ENCODE measurements at regions not wholly inside any gene's neighbourhood (a gene's known extent, or its start where the extent isn't known, plus 50 kb on each side); places are given as distances from the start of the nearest gene placed in this dataset.

GRCh38 chr4:153137677-153138630, 66.3 kb upstream of the TRIM2 start:
- H3K36me3 Mint-ChIP-seq (ENCODE audit: insufficient read depth in 1 of 3, low read depth in 3 of 3): no peaks in the 10 kb centered on the region
- Histone ChIP-seq H2BK5ac (ENCODE audit: insufficient read length, low read length) (no peak overlapping the region), H3K23me2 (ENCODE audit: insufficient read length, low read depth, low read length, poor library complexity, severe bottlenecking) (no peaks in the 10 kb centered on the region), H3K9me3 (ENCODE audit: control insufficient read depth, low read depth, low read length) (no peaks in the 10 kb centered on the region), H4K91ac (ENCODE audit: insufficient read length, low read depth, low read length) (no peak overlapping the region), H3K4me2 (ENCODE audit: insufficient read depth, insufficient read length, low read length) (no peak overlapping the region), H3K27ac (ENCODE audit: insufficient read length, low read depth, low read length) (no peak overlapping the region), H3K4ac (ENCODE audit: low read depth, low read length) (no peak overlapping the region), H2AK5ac (ENCODE audit: insufficient read length, low read length) (no peak overlapping the region), H3K4me1 (ENCODE audit: insufficient read depth, low read length) (peaks cover 2% of the 10 kb centered on the region; the same call in 1 of the 2 replicates), H3K79me2 (ENCODE audit: insufficient read depth, low read length) (no peaks in the 10 kb centered on the region), H3K27me3 (ENCODE audit: insufficient read depth, low read length) (no peaks in the 10 kb centered on the region), H3K79me1 (ENCODE audit: insufficient read depth, low read depth, low read length, poor library complexity, severe bottlenecking) (no peaks in the 10 kb centered on the region), H3K23ac (ENCODE audit: insufficient read length, low read depth, low read length) (no peak overlapping the region), H4K8ac (replicated peaks; ENCODE audit: insufficient read length, low read depth, low read length) (no peak overlapping the region), H2BK12ac (ENCODE audit: insufficient read length, low read depth, low read length) (no peak overlapping the region), H4K20me1 (ENCODE audit: control insufficient read depth, insufficient read depth, insufficient read length) (no peaks in the 10 kb centered on the region), H3K56ac (ENCODE audit: insufficient read length, low read depth, low read length) (no peak overlapping the region), H2BK15ac (ENCODE audit: low read depth, low read length) (no peak overlapping the region), H2AFZ (ENCODE audit: low read length) (no peak overlapping the region), H3K9ac (ENCODE audit: extremely low read depth, insufficient read length, low read length) (no peak overlapping the region), H2BK120ac (ENCODE audit: low read depth, low read length, poor library complexity, severe bottlenecking) (no peak overlapping the region), H3K14ac (ENCODE audit: insufficient read depth, low read length) (no peak overlapping the region), H2BK20ac (ENCODE audit: low read depth, low read length, poor library complexity, severe bottlenecking) (no peak overlapping the region), H3K18ac (ENCODE audit: insufficient read length, low read depth, low read length) (no peak overlapping the region), H3T11ph (ENCODE audit: low read length) (no peak overlapping the region), H4K5ac (ENCODE audit: insufficient read length, low read depth, low read length) (no peak overlapping the region)
- no peaks in the 10 kb centered on the region for H3K27me3 Mint-ChIP-seq (ENCODE audit: low read depth)
- H3K9me3 Mint-ChIP-seq: no peaks in the 10 kb centered on the region
- WGBS (ENCODE audit: extremely low coverage, insufficient read length, low lambda C conversion rate): no CpG with 5 or more reads among the region's 8 CpGs
- no peak for DNase-seq
- no peak overlapping the region for H3K4me3 Mint-ChIP-seq
- H3K4me1 Mint-ChIP-seq: peaks cover 3 to 4% of the 10 kb centered on the region in 2 experiments; a peak in 1 of 4 replicates
- TF ChIP-seq CTCF (conservative IDR thresholded peaks at IDR 0.05): no peak
- no peak overlapping the region for H3K27ac Mint-ChIP-seq

Data from H9 (cell line).